MM.1S (cell line): ENCODE measurements at regions not wholly inside any gene's neighbourhood (a gene's known extent, or its start where the extent isn't known, plus 50 kb on each side); places are given as distances from the start of the nearest gene placed in this dataset.

Experiments
- CTCF ChIP-seq: fragments of 300-600 bp; sonication (generic); IDR thresholded peaks from 2 replicates; pipeline ENCODE4 v1.5.1; 2016; ENCODE audit warnings: antibody characterized with exemption, low read length, mixed read lengths
- EZH2 ChIP-seq: fragments of 300-600 bp; sonication (generic); optimal IDR thresholded peaks from 2 replicates; pipeline ENCODE3; 2017; ENCODE audit warnings: low read depth, mild to moderate bottlenecking, antibody characterized with exemption, low read length, mixed read lengths

GRCh38 chr11:134535029-134536025 is 123.3 kb upstream of the B3GAT1 start:
- TF ChIP-seq CTCF (no peak), EZH2 (no peak)
